Ishikawa (cell line): ENCODE measurements at regions not wholly inside any gene's neighbourhood (a gene's known extent, or its start where the extent isn't known, plus 50 kb on each side); places are given as distances from the start of the nearest gene placed in this dataset.

Experiments
- CEBPB ChIP-seq: IDR thresholded peaks from 2 replicates; pipeline ENCODE4 v1.6.1; 2012
- CREB1 ChIP-seq: IDR thresholded peaks from 2 replicates; pipeline ENCODE4 v1.6.1; 2012; ENCODE audit warnings: low read depth
- EGR1 ChIP-seq: IDR thresholded peaks from 2 replicates; pipeline ENCODE4 v1.6.1; 2012
- EP300 ChIP-seq: IDR thresholded peaks from 2 replicates; pipeline ENCODE4 v1.6.1; 2012; ENCODE audit warnings: borderline replicate concordance
- FOXM1 ChIP-seq: IDR thresholded peaks from 2 replicates; pipeline ENCODE4 v1.6.1; 2012; ENCODE audit warnings: low read depth, borderline replicate concordance
- MAX ChIP-seq: IDR thresholded peaks from 2 replicates; pipeline ENCODE4 v1.6.1; 2012
- NFIC ChIP-seq: IDR thresholded peaks from 2 replicates; pipeline ENCODE4 v1.6.1; 2012
- RAD21 ChIP-seq: IDR thresholded peaks from 2 replicates; pipeline ENCODE4 v1.6.1; 2012; ENCODE audit warnings: low read depth
- REST ChIP-seq: IDR thresholded peaks from 2 replicates; pipeline ENCODE4 v1.6.1; 2012; ENCODE audit warnings: low read depth, mild to moderate bottlenecking
- TAF1 ChIP-seq: IDR thresholded peaks from 2 replicates; pipeline ENCODE4 v1.6.1; 2012; ENCODE audit warnings: low read depth, mild to moderate bottlenecking
- TCF12 ChIP-seq: IDR thresholded peaks from 2 replicates; pipeline ENCODE4 v1.6.1; 2012; ENCODE audit warnings: low read depth
- TEAD4 ChIP-seq: IDR thresholded peaks from 2 replicates; pipeline ENCODE4 v1.6.1; 2012
- USF1 ChIP-seq: IDR thresholded peaks from 2 replicates; pipeline ENCODE4 v1.6.1; 2012
- YY1 ChIP-seq: IDR thresholded peaks from 2 replicates; pipeline ENCODE4 v1.6.1; 2012; ENCODE audit warnings: low read depth
- ZBTB7A ChIP-seq: IDR thresholded peaks from 2 replicates; pipeline ENCODE4 v1.6.1; 2012; ENCODE audit warnings: low read depth

- no peak for TF ChIP-seq CEBPB
- no peak for TF ChIP-seq TEAD4
- no peak for TF ChIP-seq NFIC
- no peak for TF ChIP-seq RAD21
- TF ChIP-seq CREB1 = no peak
- no peak for TF ChIP-seq ZBTB7A
- no peak for TF ChIP-seq TAF1
- TF ChIP-seq TCF12 = no peak
- TF ChIP-seq EGR1 = no peak
- TF ChIP-seq YY1 = no peak
- TF ChIP-seq MAX = no peak
- TF ChIP-seq USF1 = no peak
Measured at GRCh38 chr14:43141636-43142191, 1365.4 kb downstream of the FSCB start.

GRCh38 chr14:43140453-43140852 is 1366.6 kb downstream of the FSCB start:
- TF ChIP-seq FOXM1 (no peak), CREB1 (no peak)

GRCh38 chr14:43135877-43136411 is 1371.1 kb downstream of the FSCB start:
- no peak for TF ChIP-seq REST
- TF ChIP-seq USF1 = no peak
- TF ChIP-seq FOXM1 = no peak
- TF ChIP-seq MAX = no peak
- no peak for TF ChIP-seq NFIC
- TF ChIP-seq CREB1 = no peak
- TF ChIP-seq TEAD4 = no peak
- no peak for TF ChIP-seq EGR1
- TF ChIP-seq ZBTB7A = no peak
- TF ChIP-seq YY1 = no peak
- no peak for TF ChIP-seq CEBPB
- TF ChIP-seq RAD21 = no peak
- TF ChIP-seq TAF1 = no peak
- no peak for TF ChIP-seq TCF12
- TF ChIP-seq EP300 = no peak

- TF ChIP-seq EGR1 (no peak), CREB1 (no peak), RAD21 (no peak), TEAD4 (no peak), TCF12 (no peak), CEBPB (no peak), FOXM1 (no peak), MAX (no peak), USF1 (no peak), ZBTB7A (no peak), REST (no peak)
Measured at GRCh38 chr14:43132441-43132840, 1374.6 kb downstream of the FSCB start.

GRCh38 chr14:43123544-43123943 is 1383.5 kb downstream of the FSCB start:
- TF ChIP-seq TAF1 (no peak), CREB1 (no peak), MAX (no peak), RAD21 (no peak), EGR1 (no peak), REST (no peak), YY1 (no peak), TCF12 (no peak), NFIC (no peak), EP300 (no peak)
